Fibroblast of lung (primary cell): ENCODE measurements at regions not wholly inside any gene's neighbourhood (a gene's known extent, or its start where the extent isn't known, plus 50 kb on each side); places are given as distances from the start of the nearest gene placed in this dataset.

Experiments
- CTCF ChIP-seq, 2 donors: IDR thresholded peaks in 1 of 2; conservative IDR thresholded peaks in 1 of 2; 1 replicate in 1 of 2; 2 replicates in 1 of 2; pipeline ENCODE4 v1.5.1; 2011 to 2012; ENCODE audit warnings: low read length in 2 of 2, control low read depth in 1 of 2, inconsistent platforms in 1 of 2, low read depth in 1 of 2, mild to moderate bottlenecking in 1 of 2
- EZH2 ChIP-seq: IDR thresholded peaks from 2 replicates; pipeline ENCODE4 v1.5.1; 2012; ENCODE audit warnings: low read length, control low read depth, mild to moderate bottlenecking; ENCODE audit errors: missing control alignments

GRCh38 chr4:13190093-13190721 is 293.9 kb downstream of the RAB28 start:
- TF ChIP-seq CTCF (conservative IDR thresholded peaks at IDR 0.05 in 1 of 2, IDR thresholded peaks at IDR 0.05 in 1 of 2; ENCODE audit: low read depth in 1 of 2, low read length in 2 of 2), result no peak
- no peak for TF ChIP-seq EZH2
